C4-2B (cell line): ENCODE measurements at regions not wholly inside any gene's neighbourhood (a gene's known extent, or its start where the extent isn't known, plus 50 kb on each side); places are given as distances from the start of the nearest gene placed in this dataset.
"Not testable (repeated sequence)": the region's sequence is repeated elsewhere in the genome, so short reads cannot be mapped to it uniquely, and the experiment has no call there.

Experiments
- H3K27ac ChIP-seq: fragments of 450-650 bp; 2 replicates; pipeline ENCODE4 v1.5.1; 2017
- CTCF ChIP-seq: fragments of 450-650 bp; conservative IDR thresholded peaks from 2 replicates; pipeline ENCODE4 v1.5.1; 2017; ENCODE audit warnings: mild to moderate bottlenecking
- ZFX ChIP-seq: fragments of 450-650 bp; IDR thresholded peaks from 2 replicates; pipeline ENCODE4 v1.6.1; 2017

- no peak overlapping the region for H3K27ac ChIP-seq
- TF ChIP-seq CTCF (no peak), ZFX (no peak)
These were observed 144.6 kb downstream of the ARL4C start for GRCh38 chr2:234352270-234352669.

- H3K27ac ChIP-seq = not testable (repeated sequence)
These were observed 145.0 kb downstream of the ARL4C start for GRCh38 chr2:234351866-234352265.

- no peak overlapping the region for H3K27ac ChIP-seq
These were observed 148.8 kb downstream of the ARL4C start for GRCh38 chr2:234348081-234348480.

GRCh38 chr2:234345921-234346320, 151.0 kb downstream of the ARL4C start:
- H3K27ac ChIP-seq = no peak overlapping the region
- TF ChIP-seq ZFX (no peak), CTCF (no peak)

More at GRCh38 chr2:234348081-234348480, 148.8 kb downstream of the ARL4C start:
- TF ChIP-seq ZFX (no peak), CTCF (no peak)

DNA sequence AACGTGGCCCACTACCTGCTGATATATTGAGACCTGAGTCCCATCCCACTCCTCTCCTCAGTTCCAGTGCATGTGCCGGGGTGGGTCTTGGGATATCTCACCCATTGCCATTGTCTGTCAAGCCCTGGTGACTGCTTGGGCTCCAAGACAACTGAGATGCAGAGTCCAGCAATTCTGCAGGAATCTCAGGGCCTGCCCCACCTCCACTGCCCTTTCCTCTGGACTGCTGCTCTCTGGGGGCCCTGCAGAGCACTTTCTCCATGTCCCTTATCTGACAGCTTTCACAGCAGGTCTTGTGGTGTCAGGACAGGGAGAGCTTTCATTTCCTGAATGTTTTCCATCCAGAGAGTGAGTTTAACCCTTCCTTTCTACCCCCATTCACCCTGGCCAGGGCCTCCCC, 152.9 kb downstream of the ARL4C start:
- no peak overlapping the region for H3K27ac ChIP-seq
- TF ChIP-seq CTCF (no peak), ZFX (no peak)

DNA sequence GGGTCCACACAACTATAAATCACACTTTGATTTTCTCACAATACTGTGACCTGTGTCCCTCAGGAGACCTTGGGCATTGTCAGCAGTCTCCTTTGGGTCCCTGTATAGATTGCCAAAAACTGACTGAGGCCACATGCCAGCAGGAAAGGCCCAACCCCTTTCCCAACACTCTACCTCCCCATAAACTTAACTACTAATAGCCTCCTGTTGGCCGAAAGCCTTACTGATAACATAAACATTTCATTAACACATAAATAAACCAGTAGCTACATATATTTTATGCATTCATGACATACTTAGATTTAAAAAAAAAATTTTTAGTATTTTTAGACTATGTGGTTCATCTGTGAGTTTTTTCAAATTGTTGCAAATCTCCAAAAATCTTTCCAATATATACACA, 153.5 kb downstream of the ARL4C start:
- H3K27ac ChIP-seq = no peak overlapping the region
- no peak for TF ChIP-seq ZFX

DNA sequence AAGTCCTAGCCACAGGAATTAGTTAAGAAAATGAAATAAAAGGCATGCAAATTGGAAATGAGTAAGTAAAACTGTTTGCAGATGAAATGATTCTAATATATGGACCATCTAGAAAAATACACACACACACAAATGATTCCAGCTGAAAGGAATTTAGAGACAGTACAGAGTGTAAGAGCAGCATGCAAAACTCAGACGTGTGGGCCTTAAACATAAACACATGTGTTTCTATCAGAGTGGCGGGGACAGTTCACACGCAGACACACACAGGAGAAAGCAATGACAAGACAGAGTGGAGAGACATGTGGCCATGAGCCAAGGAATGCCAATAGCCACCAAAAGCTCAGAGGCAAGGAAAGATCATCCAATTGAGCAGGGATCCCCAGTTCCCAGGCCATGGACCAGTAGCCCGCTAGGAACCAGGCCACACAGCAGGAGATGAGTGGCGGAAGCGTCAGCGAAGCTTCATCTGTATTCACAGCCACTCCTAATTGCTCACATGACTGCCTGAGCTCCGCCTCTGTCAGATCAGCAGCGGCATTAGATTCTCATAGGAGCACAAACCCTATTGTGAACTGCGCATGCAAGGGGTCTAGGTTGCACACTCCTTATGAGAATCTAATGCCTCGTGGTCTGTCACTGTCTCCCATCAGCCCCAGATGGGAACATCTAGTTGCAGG, 155.4 kb downstream of the ARL4C start:
- no peak for TF ChIP-seq CTCF
- no peak for TF ChIP-seq ZFX
- no peak overlapping the region for H3K27ac ChIP-seq

DNA sequence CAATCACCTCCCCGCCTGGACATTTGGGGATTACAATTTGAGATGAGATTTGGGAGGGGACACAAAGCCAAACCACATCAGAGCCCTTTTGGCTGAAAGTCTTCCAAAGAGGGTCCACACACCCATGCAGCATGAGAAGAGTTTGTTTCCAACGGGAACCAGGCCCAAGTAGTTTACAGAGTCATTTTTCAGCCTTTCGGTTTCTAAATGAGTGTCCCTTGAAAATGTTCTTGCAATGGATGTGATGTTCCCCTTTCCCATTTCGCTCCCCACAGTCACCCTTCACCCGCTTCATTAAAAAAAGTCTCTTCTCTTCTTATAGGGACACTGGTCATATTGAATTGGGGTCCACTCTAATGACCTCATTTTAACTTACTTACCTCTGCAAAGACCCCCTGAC, 157.4 kb downstream of the ARL4C start:
- TF ChIP-seq CTCF = no peak
- TF ChIP-seq ZFX = no peak
- H3K27ac ChIP-seq = no peak overlapping the region
